GM18868 (cell line): ENCODE measurements at regions not wholly inside any gene's neighbourhood (a gene's known extent, or its start where the extent isn't known, plus 50 kb on each side); places are given as distances from the start of the nearest gene placed in this dataset.

ENCODE experiments used
- ATAC-seq: cut with Tn5 transposase; IDR thresholded peaks from one replicate; pipeline ENCODE4 v1.9.1; 2021; ENCODE audit warnings: mild to moderate bottlenecking, moderate library complexity; ENCODE audit not compliant: unreplicated experiment

DNA sequence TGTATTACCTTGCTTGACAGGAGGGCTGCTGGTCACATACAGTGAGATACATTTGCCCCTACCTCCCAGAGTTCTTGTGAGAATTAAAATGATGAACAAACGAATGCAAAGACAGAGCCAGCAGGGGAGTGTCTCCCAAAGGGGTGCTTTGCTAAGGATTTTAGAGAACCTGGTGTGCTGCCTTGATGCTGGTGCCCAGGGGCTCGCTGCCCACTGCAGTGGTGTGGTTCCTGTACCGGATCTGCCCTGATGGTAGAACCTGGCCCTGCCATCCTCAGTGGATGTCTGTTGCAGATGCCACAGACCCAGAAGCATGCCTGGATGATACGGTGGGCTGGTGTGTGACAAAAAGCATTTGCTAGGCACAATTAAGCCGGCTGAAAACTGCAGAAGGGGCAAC, 414.8 kb upstream of the HS6ST1 start:
- no peak for ATAC-seq

DNA sequence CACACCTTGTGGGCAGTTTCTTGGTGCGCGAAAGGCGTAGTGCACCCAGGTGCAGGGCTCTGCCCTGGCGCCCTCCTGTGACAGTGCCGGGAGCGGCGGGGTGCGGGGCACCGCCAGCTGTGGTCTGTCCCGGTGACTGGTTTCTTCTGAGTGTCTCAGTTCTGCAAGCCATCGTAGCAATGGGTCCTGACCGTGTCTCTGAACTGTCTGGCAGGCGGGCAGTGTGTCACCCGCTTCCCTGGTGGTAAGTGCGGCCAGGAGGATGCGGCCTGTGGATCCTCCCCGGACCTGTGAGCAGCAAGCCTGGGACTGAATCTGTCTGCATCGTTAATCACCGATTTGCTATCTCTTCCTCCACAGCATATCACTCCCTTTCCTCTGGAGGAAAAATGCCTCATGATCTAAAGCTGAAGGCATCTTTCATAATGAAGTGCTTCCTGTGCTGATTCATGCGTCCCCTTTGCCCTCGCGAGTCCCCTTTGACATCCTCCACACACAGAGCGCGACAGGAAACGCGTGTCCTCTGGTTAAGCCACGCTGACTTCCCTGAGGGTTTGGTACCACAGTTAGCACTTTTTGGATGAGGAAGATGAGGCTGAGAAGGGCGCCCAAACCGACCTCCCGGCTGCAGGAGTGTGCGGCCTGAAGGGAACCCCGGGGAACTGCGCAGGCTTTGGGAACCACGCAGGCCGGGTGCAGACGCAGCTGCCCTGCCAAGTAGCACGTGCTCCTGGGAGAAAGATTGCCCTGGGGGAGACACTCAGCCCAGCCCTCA, 416.0 kb upstream of the HS6ST1 start:
- ATAC-seq = peak; percentile 34

GRCh38 chr2:128735296-128735960, 416.8 kb upstream of the HS6ST1 start:
- ATAC-seq = no peak

DNA sequence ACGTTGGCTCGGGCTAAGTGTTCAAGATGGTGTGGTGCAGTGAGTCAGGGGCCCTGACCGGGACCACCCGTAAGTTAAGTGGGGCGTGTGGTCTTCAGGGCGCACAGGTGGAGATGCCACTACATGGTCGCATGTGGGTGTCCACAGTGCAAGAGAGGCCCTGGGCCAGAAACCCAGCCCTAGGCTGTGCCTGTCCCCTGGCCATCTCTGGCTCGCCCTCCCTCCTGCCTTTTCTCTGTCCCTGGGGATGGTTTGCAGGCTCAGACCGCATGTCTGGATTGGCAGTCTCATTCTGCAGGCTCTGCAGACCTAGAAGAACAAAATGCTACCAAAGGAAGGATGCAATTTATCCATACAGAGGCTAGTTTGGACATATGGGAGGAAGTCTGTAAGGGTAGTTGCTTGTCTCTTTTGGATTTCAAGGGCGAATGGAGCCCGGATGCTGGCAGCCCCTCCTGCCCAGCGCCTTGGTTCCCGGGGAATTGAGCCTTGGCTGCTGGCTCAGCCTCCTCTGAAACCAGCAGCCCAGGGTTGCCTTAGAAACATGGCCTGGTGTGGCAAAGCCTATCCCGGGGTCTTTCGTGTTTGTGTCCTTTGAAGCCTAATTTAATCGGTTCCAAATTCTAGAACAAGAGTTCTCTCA, 417.5 kb upstream of the HS6ST1 start:
- no peak for ATAC-seq

GRCh38 chr2:128736689-128737545, 418.2 kb upstream of the HS6ST1 start:
- ATAC-seq = peak; percentile 45

DNA sequence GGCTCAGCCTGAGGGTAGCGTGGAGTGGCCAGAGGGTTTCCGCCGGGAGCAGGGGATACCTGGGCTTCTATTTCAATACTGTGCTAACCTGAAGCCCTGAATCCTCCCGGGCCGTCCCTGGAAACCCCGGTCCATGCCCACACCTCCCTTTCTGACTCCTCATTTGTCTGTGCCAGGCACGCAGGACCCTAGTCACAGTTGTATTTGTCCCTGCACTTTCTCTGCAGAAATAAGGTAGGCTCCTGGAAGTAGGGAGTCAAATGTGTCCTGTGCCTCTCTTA, 418.8 kb upstream of the HS6ST1 start:
- ATAC-seq = no peak

DNA sequence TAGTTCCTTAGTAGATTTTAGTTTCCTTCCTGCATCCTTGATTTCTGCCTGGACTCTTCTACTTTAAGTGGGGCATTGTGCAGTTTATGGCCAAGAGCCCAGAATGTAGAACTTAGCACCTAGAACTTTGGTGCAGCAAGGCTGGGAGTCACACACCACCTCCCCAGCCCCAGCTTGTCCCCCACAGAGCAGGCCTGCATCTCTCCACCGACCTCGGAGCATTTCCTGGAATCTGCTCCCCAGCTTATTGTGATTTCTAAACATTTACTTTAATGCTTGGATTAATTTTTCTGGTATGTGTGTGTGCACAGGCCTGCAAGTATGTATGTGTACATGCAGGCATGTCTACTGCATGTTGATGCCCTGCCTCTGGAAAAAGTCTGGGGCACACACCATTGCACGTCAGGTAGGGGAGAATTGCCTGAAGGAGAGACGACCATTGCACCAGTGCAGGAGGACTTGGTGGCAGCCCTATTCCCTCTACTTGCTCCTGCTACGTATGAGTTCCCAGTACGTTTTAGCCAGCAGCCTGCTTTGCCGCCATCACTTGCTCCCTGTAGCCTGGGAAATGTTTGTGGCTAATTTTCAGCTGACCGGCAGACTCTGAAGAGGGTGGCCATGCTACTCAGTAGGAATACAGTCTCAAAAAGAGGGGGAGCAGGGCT, 419.9 kb upstream of the HS6ST1 start:
- ATAC-seq = no peak

DNA sequence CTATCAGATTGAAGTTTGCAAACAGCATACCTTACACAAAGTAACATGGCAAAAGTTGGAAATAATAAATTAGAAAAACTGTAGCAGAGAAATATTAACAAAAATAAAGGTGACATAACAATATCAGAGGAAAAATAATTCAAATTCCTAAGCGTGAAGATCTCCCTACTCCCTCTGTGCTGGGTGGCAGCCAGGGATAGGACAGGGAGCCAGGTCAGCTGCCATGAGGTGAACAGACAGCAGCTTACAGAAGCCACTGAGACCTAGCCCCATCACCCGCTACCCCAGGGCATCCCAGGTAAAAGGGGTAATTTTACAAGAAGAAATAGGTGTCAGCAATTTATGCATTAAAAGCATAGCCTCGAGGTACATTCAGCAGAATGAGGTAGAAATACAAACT, 423.8 kb upstream of the HS6ST1 start:
- ATAC-seq = no peak

- ATAC-seq = no peak
Observed at GRCh38 chr2:128745946-128746345, 427.3 kb upstream of the HS6ST1 start.

- ATAC-seq = no peak
Observed at GRCh38 chr2:128746356-128746755, 427.7 kb upstream of the HS6ST1 start.

GRCh38 chr2:128748336-128748735, 429.7 kb upstream of the HS6ST1 start:
- ATAC-seq = no peak

DNA sequence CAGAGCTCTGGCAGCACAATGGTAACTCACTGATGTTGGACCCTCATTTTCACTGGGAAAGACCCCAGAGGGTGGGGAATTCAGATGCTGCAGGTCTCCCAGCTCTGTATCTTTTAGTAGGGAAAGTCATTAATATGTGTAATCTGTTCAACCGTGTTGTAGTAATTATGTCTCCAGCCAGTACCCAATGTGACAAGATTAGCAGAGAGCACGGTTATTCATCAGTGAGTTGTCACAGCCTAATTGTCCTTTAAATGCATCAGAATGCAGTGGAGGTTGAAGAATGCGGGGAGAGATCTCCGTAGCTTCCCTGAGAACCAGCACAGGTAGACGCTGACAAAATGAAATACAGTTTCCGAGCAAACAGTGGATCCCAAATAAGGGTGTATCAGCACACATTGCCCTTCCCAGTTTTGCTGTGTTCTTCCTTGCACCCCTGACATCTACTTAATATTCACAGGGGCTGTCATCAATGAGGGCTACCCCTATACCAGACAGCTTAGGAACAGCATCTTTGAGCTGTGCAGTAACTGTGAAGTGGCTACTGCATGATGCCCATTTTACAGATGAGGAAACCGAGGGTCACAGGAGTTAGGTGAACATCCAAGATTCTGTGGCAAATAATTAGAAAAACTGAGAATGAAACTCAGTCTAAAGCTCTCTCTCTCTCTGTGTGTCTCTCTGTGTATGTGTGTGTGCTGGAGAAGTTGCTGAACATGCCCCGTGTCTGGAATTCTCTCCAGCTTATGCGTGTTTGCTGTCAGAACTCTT, 430.4 kb upstream of the HS6ST1 start:
- no peak for ATAC-seq

- ATAC-seq = no peak
Observed at GRCh38 chr2:128750328-128751165, 431.9 kb upstream of the HS6ST1 start.

GRCh38 chr2:128751746-128752145, 433.1 kb upstream of the HS6ST1 start:
- no peak for ATAC-seq

- ATAC-seq = no peak
Observed at GRCh38 chr2:128752691-128753263, 434.1 kb upstream of the HS6ST1 start.

- no peak for ATAC-seq
Observed at GRCh38 chr2:128753321-128753720, 434.7 kb upstream of the HS6ST1 start.

DNA sequence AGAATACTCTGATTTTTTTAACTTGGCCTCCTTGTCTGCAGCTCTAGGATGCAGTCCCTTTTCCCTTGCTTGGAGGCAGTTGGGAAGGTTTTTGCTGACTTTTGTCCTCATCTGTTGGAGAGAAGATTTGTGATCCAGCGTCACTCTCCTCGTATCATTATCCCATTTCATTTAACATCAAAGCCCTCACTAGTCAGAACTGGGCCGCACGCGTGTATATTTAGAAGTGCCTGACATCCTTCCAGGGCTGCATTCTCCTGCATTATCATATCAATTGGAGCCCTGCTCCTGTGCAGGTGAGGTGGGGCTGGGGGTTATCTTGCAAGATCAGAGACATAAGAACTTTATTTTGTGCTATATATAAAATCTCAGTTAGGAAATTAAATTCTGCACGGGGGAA, 435.1 kb upstream of the HS6ST1 start:
- no peak for ATAC-seq

DNA sequence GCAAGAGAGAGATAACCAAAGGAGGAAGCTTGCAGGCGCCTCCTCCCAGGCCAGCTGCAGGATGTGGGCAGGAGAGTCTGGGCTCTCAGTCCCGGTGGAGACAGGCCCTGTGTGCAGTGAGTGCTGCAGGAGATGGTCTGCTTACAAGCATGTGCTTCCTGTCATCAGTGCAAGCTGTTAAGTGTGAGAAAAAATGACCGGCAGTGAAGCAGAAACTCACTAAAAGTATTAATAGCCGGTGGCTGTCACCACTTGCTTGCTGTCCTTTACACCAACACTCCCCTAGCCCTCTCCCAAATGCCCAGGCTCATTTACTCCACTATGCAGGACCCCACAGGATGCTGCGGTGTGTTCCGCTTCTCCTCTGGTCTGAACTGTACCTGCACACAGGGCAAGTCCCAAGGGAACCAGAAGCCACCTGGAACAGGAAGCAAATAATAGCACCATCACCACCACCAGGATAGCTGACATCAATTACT, 435.6 kb upstream of the HS6ST1 start:
- peak; percentile 93 for ATAC-seq
